OCI-LY7 (cell line): ENCODE measurements at regions not wholly inside any gene's neighbourhood (a gene's known extent, or its start where the extent isn't known, plus 50 kb on each side); places are given as distances from the start of the nearest gene placed in this dataset.
"Not testable (repeated sequence)": the region's sequence is repeated elsewhere in the genome, so short reads cannot be mapped to it uniquely, and the experiment has no call there.

Experiments used
- BruUV-seq: library from RNA; stranded (reverse); fragments of 400-500 nt; replicated peaks from 2 replicates; lab custom pipeline; 2021; lab: Mats Ljungman, UMichigan
- CTCF ChIA-PET: fragments of 300-600 bp; sonication (Branson Sonifier 250); formaldehyde crosslinking; loops from one replicate; lab custom pipeline; 2022; ENCODE audit warnings: antibody characterized with exemption; ENCODE audit not compliant: unreplicated experiment; lab: Charles Lee
- POLR2A ChIA-PET: fragments of 300-600 bp; sonication (Branson Sonifier 250); formaldehyde crosslinking; loops from one replicate; lab custom pipeline; 2022; ENCODE audit warnings: antibody characterized with exemption; lab: Charles Lee
- DNase-seq: peaks from one replicate; pipeline ENCODE4 v3.0.0-alpha.2; 2015; ENCODE audit warnings: low spot score
- H2AFZ ChIP-seq: fragments of 200-600 bp; sonication (generic), shearing (Covaris generic); 2 replicates; pipeline ENCODE4 v1.6.1; 2014; ENCODE audit warnings: mild to moderate bottlenecking, antibody characterized with exemption, low read length, moderate library complexity
- H3K27ac ChIP-seq: fragments of 200-600 bp; sonication (generic); 2 replicates; pipeline ENCODE4 v1.5.1; 2014; ENCODE audit warnings: mixed run types, low read depth, mild to moderate bottlenecking, moderate library complexity, low read length, inconsistent platforms; ENCODE audit not compliant: poor library complexity, severe bottlenecking
- H3K36me3 ChIP-seq: fragments of 200-600 bp; sonication (generic); 2 replicates; pipeline ENCODE4 v1.6.1; 2014; ENCODE audit warnings: mild to moderate bottlenecking, antibody characterized with exemption, low read length, moderate library complexity, mixed read lengths; ENCODE audit not compliant: insufficient read depth
- H3K4me1 ChIP-seq: fragments of 200-600 bp; sonication (generic); 2 replicates; pipeline ENCODE4 v1.5.1; 2014; ENCODE audit warnings: mild to moderate bottlenecking, low read length; ENCODE audit not compliant: insufficient read depth, poor library complexity, severe bottlenecking
- H3K4me2 ChIP-seq: fragments of 200-600 bp; sonication (generic); 2 replicates; pipeline ENCODE4 v1.6.1; 2014; ENCODE audit warnings: mild to moderate bottlenecking, low read length
- H3K4me3 ChIP-seq: fragments of 200-600 bp; sonication (generic); 2 replicates; pipeline ENCODE4 v1.5.1; 2014; ENCODE audit warnings: mild to moderate bottlenecking, low read depth, low read length; ENCODE audit not compliant: poor library complexity, severe bottlenecking
- H3K79me2 ChIP-seq: fragments of 200-600 bp; sonication (generic); 2 replicates; pipeline ENCODE4 v1.6.1; 2016; ENCODE audit warnings: low read depth, mild to moderate bottlenecking, low read length, moderate library complexity, mixed read lengths; ENCODE audit not compliant: insufficient read depth
- H3K9me2 ChIP-seq: fragments of 200-600 bp; sonication (generic); 2 replicates; pipeline ENCODE4 v1.6.1; 2016; ENCODE audit warnings: mild to moderate bottlenecking, low read length, mixed read lengths; ENCODE audit not compliant: insufficient read depth
- H3K9me3 ChIP-seq: fragments of 200-600 bp; sonication (generic); 2 replicates; pipeline ENCODE4 v1.6.1; 2014; ENCODE audit warnings: mild to moderate bottlenecking, mixed run types, low read length, mixed read lengths
- H4K20me1 ChIP-seq: fragments of 200-600 bp; sonication (generic); 2 replicates; pipeline ENCODE4 v1.6.1; 2014; ENCODE audit warnings: mild to moderate bottlenecking, antibody characterized with exemption, low read length, moderate library complexity, mixed read lengths; ENCODE audit not compliant: insufficient read depth
- EZH2phosphoT487 ChIP-seq: fragments of 200-600 bp; sonication (generic); IDR thresholded peaks from 2 replicates; pipeline ENCODE4 v1.6.1; 2018; ENCODE audit warnings: low read depth, borderline replicate concordance, mild to moderate bottlenecking, mixed run types, antibody characterized with exemption, low read length, moderate library complexity, mixed read lengths
- intact Hi-C: fragments of 100-400 bp; cut with micrococcal nuclease; formaldehyde crosslinking; loops from one replicate; pipeline ENCODE4 v1.10.0; 2022; ENCODE audit not compliant: unreplicated experiment
- TF ChIP-seq, protein P1 (sequence below): fragments of 200-600 bp; sonication (generic); conservative IDR thresholded peaks from 2 replicates; pipeline ENCODE4 v1.5.1; 2014; ENCODE audit warnings: mild to moderate bottlenecking, antibody characterized with exemption, low read length, moderate library complexity, mixed read lengths

GRCh38 chr18:2237706-2238105, 333.6 kb downstream of the METTL4 start:
- TF ChIP-seq EZH2phosphoT487: no peak
- TF ChIP-seq, protein P1, sequence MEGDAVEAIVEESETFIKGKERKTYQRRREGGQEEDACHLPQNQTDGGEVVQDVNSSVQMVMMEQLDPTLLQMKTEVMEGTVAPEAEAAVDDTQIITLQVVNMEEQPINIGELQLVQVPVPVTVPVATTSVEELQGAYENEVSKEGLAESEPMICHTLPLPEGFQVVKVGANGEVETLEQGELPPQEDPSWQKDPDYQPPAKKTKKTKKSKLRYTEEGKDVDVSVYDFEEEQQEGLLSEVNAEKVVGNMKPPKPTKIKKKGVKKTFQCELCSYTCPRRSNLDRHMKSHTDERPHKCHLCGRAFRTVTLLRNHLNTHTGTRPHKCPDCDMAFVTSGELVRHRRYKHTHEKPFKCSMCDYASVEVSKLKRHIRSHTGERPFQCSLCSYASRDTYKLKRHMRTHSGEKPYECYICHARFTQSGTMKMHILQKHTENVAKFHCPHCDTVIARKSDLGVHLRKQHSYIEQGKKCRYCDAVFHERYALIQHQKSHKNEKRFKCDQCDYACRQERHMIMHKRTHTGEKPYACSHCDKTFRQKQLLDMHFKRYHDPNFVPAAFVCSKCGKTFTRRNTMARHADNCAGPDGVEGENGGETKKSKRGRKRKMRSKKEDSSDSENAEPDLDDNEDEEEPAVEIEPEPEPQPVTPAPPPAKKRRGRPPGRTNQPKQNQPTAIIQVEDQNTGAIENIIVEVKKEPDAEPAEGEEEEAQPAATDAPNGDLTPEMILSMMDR: no peak
- Histone ChIP-seq H3K79me2 (no peaks in the 10 kb centered on the region), H3K27ac (no peak overlapping the region), H3K4me1 (no peaks in the 10 kb centered on the region), H3K4me2 (no peak overlapping the region), H3K4me3 (no peak overlapping the region), H3K36me3 (no peaks in the 10 kb centered on the region), H2AFZ (no peak overlapping the region), H3K9me2 (no peaks in the 10 kb centered on the region), H3K9me3 (no peaks in the 10 kb centered on the region), H4K20me1 (no peaks in the 10 kb centered on the region)
- BruUV-seq: no TSS peak
- CTCF ChIA-PET: no interaction called here
- DNase-seq: no peak
- intact Hi-C loops: loop anchor here (10.0 kb wide), 1 partner anchor 307 kb away; no protein-coding TSS in a partner anchor
- POLR2A ChIA-PET: no interaction called here

GRCh38 chr18:2240311-2240705, 331.0 kb downstream of the METTL4 start:
- POLR2A ChIA-PET: no interaction called here
- H3K36me3 ChIP-seq: no peaks in the 10 kb centered on the region
- no peak overlapping the region for H2AFZ ChIP-seq
- H3K9me3 ChIP-seq: no peaks in the 10 kb centered on the region
- no peak for TF ChIP-seq EZH2phosphoT487
- TF ChIP-seq, protein P1: no peak
- H3K27ac ChIP-seq: no peak overlapping the region
- BruUV-seq: no TSS peak
- CTCF ChIA-PET: no interaction called here
- intact Hi-C loops: no loop called here
- DNase-seq: no peak
- no peaks in the 10 kb centered on the region for H3K9me2 ChIP-seq
- no peaks in the 10 kb centered on the region for H3K79me2 ChIP-seq
- H3K4me3 ChIP-seq: no peak overlapping the region
- H4K20me1 ChIP-seq: no peaks in the 10 kb centered on the region
- no peak overlapping the region for H3K4me2 ChIP-seq
- no peaks in the 10 kb centered on the region for H3K4me1 ChIP-seq

DNA sequence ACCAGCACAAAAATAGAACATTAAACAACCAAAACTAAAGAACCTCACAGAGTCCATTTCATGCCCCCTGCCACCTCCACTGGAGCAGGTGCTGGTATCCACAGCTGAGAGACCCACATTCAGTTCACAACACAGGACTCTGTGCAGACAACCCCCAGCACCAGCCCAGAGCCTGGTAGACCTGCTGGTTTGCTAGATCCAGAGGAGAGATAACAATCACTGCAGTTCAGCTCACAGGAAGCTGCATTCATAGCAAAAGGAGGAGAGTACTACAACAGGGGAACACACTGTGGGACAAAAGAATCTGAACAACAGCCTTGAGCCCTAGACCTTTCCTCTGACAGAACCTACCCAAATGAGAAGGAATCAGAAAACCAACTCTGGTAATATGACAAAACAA, 326.7 kb downstream of the METTL4 start:
- intact Hi-C loops: no loop called here
- H3K4me2 ChIP-seq: no peak overlapping the region
- H3K36me3 ChIP-seq: no peaks in the 10 kb centered on the region
- no peaks in the 10 kb centered on the region for H4K20me1 ChIP-seq
- no peaks in the 10 kb centered on the region for H3K4me1 ChIP-seq
- DNase-seq: no peak
- H3K9me3 ChIP-seq: no peaks in the 10 kb centered on the region
- TF ChIP-seq, protein P1: no peak
- TF ChIP-seq EZH2phosphoT487: no peak
- no peak overlapping the region for H2AFZ ChIP-seq
- no peak overlapping the region for H3K27ac ChIP-seq
- H3K4me3 ChIP-seq: no peak overlapping the region
- CTCF ChIA-PET: no interaction called here
- H3K9me2 ChIP-seq: no peaks in the 10 kb centered on the region
- POLR2A ChIA-PET: no interaction called here
- BruUV-seq: no TSS peak
- H3K79me2 ChIP-seq: no peaks in the 10 kb centered on the region

DNA sequence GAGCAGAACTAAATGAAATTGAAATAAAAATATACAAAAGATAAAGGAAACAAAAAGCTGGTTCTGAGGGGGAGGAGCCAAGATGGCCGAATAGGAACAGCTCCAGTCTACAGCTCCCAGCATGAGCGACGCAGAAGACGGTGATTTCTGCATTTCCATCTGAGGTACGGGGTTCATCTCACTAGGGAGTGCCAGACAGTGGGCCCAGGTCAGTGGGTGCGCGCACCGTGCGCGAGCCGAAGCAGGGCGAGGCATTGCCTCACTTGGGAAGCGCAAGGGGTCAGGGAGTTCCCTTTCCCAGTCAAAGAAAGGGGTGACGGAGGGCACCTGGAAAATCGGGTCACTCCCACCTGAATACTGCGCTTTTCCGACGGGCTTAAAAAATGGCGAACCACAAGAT, 324.2 kb downstream of the METTL4 start:
- H3K9me3 ChIP-seq, H3K4me1 ChIP-seq, H3K27ac ChIP-seq, BruUV-seq, H3K4me2 ChIP-seq, POLR2A ChIA-PET, H2AFZ ChIP-seq, H3K9me2 ChIP-seq, CTCF ChIA-PET, DNase-seq, H4K20me1 ChIP-seq, H3K36me3 ChIP-seq, intact Hi-C loops, H3K4me3 ChIP-seq, H3K79me2 ChIP-seq: not testable (repeated sequence)
